ENCODE measurements at regions not wholly inside any gene's neighbourhood (a gene's known extent, or its start where the extent isn't known, plus 50 kb on each side); places are given as distances from the start of the nearest gene placed in this dataset.

DNA sequence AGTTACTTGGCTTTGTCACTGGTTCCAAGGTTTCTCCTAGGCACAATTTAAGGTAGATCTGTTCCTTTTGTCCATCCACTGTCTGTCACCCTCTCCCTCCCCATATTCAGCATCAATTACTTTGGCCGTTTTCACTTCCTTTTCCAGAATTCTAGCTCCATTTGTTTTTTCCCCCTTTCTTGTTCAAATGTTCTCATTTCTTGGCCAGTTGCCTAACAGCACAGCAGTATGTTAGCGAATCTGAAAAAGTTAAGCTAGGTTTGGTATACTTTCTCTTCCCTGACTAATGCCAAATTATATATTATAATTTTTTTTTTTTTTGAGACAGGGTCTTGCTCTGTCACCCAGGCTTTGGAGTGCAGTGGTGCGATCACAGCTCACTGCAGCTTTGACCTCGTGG lies 409.1 kb upstream of the TEX13C start:
- no peaks in the 10 kb centered on the region for H3K27me3 ChIP-seq (ENCODE audit: control insufficient read depth in 1 of 2, insufficient read depth in 2 of 2, low read length in 2 of 2)
- no peak for ATAC-seq (ENCODE audit: poor library complexity)
- no peak overlapping the region for H3K4me3 Mint-ChIP-seq
- ChIA-PET CTCF (interaction anchor here (1.0 kb wide), 1 partner anchor 9 kb away, joined by 3 read pairs; no protein-coding TSS in a partner anchor), POLR2A (no interaction called here)
- H3K9me3 Mint-ChIP-seq = no peaks in the 10 kb centered on the region
- H3K4me1 Mint-ChIP-seq (ENCODE audit: low read depth) = no peaks in the 10 kb centered on the region
- no peaks in the 10 kb centered on the region for H3K27me3 Mint-ChIP-seq
- no peaks in the 10 kb centered on the region for H3K4me1 ChIP-seq (ENCODE audit: insufficient read depth, low read length)
- TF ChIP-seq, protein P1, sequence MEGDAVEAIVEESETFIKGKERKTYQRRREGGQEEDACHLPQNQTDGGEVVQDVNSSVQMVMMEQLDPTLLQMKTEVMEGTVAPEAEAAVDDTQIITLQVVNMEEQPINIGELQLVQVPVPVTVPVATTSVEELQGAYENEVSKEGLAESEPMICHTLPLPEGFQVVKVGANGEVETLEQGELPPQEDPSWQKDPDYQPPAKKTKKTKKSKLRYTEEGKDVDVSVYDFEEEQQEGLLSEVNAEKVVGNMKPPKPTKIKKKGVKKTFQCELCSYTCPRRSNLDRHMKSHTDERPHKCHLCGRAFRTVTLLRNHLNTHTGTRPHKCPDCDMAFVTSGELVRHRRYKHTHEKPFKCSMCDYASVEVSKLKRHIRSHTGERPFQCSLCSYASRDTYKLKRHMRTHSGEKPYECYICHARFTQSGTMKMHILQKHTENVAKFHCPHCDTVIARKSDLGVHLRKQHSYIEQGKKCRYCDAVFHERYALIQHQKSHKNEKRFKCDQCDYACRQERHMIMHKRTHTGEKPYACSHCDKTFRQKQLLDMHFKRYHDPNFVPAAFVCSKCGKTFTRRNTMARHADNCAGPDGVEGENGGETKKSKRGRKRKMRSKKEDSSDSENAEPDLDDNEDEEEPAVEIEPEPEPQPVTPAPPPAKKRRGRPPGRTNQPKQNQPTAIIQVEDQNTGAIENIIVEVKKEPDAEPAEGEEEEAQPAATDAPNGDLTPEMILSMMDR (IDR thresholded peaks at IDR 0.05) = no peak
- H3K27ac Mint-ChIP-seq = no peak overlapping the region
- H3K36me3 ChIP-seq (ENCODE audit: insufficient read depth, low read length) = no peaks in the 10 kb centered on the region
- intact Hi-C loops (cut with DNase I, micrococcal nuclease) = no loop called here
- no peak overlapping the region for H3K4me3 ChIP-seq (ENCODE audit: low read length)
- no peaks in the 10 kb centered on the region for H3K36me3 Mint-ChIP-seq (ENCODE audit: low read depth)
- DNase-seq = no peak
- no peak overlapping the region for H3K27ac ChIP-seq (ENCODE audit: low read depth in 1 of 2, low read length in 2 of 2)
- peaks cover 0 to 3% of the 10 kb centered on the region in 2 experiments for H3K9me3 ChIP-seq (ENCODE audit: control insufficient read depth in 1 of 2, insufficient read depth in 1 of 2, low read length in 2 of 2)

DNA sequence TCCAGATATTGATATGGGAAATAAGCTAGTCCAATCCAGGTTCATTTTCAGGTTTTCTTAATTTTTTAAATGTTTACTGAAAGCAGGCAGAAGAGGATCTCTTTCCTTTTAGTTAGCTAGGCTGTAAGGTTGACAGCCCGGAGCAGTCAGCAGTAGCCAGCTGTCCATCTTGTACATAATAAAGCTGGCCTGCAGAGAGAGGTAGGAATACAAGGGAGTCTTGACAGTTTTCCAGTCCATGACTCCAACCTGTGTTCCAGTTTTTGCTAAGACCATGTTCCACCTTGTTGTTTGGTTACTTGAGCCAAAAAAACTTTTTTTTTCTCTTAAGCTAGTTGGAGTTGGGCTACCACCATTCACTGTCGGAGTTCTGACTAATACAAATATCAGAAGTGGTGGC lies 402.7 kb upstream of the TEX13C start:
- TF ChIP-seq, protein P1 (IDR thresholded peaks at IDR 0.05) = no peak
- Mint-ChIP-seq H3K4me1 (ENCODE audit: low read depth) (no peaks in the 10 kb centered on the region), H3K27me3 (no peaks in the 10 kb centered on the region), H3K9me3 (no peaks in the 10 kb centered on the region), H3K27ac (no peak overlapping the region), H3K36me3 (ENCODE audit: low read depth) (no peaks in the 10 kb centered on the region), H3K4me3 (no peak overlapping the region)
- no peak for ATAC-seq (ENCODE audit: poor library complexity)
- H3K27ac ChIP-seq (ENCODE audit: low read depth in 1 of 2, low read length in 2 of 2) = no peak overlapping the region
- CTCF ChIA-PET = no interaction called here
- no peaks in the 10 kb centered on the region for H3K36me3 ChIP-seq (ENCODE audit: insufficient read depth, low read length)
- no peak for DNase-seq
- no peaks in the 10 kb centered on the region for H3K4me1 ChIP-seq (ENCODE audit: insufficient read depth, low read length)
- intact Hi-C loops (cut with DNase I, micrococcal nuclease) = no loop called here
- POLR2A ChIA-PET = no interaction called here
- H3K9me3 ChIP-seq (ENCODE audit: control insufficient read depth in 1 of 2, insufficient read depth in 1 of 2, low read length in 2 of 2) = no peaks in the 10 kb centered on the region
- no peak overlapping the region for H3K4me3 ChIP-seq (ENCODE audit: low read length)
- H3K27me3 ChIP-seq (ENCODE audit: control insufficient read depth in 1 of 2, insufficient read depth in 2 of 2, low read length in 2 of 2) = no peaks in the 10 kb centered on the region

DNA sequence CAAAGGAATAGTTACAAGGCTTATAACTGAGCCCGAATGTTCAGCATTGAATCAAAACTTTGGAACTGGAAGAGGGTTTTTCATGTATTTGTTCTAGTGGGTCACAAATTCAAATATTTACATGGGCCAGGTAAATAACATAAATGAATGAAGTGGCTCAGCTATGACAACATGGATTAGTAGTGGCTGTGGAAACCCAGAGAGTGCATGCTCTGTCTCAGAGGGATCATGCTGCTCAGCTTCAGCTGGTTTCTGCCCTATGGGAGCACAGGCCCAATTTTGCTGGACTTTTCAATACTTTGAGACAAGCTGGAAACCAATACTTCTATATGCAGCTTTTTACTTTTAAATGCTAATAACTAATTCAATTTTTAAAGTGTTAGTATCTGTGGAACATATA lies 394.0 kb upstream of the TEX13C start:
- Histone ChIP-seq H3K4me3 (ENCODE audit: low read length) (no peak overlapping the region), H3K36me3 (ENCODE audit: insufficient read depth, low read length) (no peaks in the 10 kb centered on the region), H3K4me1 (ENCODE audit: insufficient read depth, low read length) (no peaks in the 10 kb centered on the region), H3K9me3 (ENCODE audit: control insufficient read depth in 1 of 2, insufficient read depth in 1 of 2, low read length in 2 of 2) (no peaks in the 10 kb centered on the region), H3K27me3 (ENCODE audit: control insufficient read depth in 1 of 2, insufficient read depth in 2 of 2, low read length in 2 of 2) (no peaks in the 10 kb centered on the region), H3K27ac (ENCODE audit: low read depth in 1 of 2, low read length in 2 of 2) (no peak overlapping the region)
- intact Hi-C loops (cut with DNase I, micrococcal nuclease) = no loop called here
- Mint-ChIP-seq H3K36me3 (ENCODE audit: low read depth) (no peaks in the 10 kb centered on the region), H3K4me3 (no peak overlapping the region), H3K27ac (no peak overlapping the region), H3K27me3 (no peaks in the 10 kb centered on the region), H3K4me1 (ENCODE audit: low read depth) (no peaks in the 10 kb centered on the region), H3K9me3 (no peaks in the 10 kb centered on the region)
- ChIA-PET CTCF (no interaction called here), POLR2A (no interaction called here)
- TF ChIP-seq, protein P1 (IDR thresholded peaks at IDR 0.05) = no peak
- DNase-seq (no peak), ATAC-seq (ENCODE audit: poor library complexity) (no peak)
